IMR-90 (cell line): ENCODE measurements at regions not wholly inside any gene's neighbourhood (a gene's known extent, or its start where the extent isn't known, plus 50 kb on each side); places are given as distances from the start of the nearest gene placed in this dataset.

Experiments
- ATAC-seq: fragments of 200-7000 bp; cut with Tn5 transposase; 2 replicates; pipeline ENCODE4 v1.9.1; 2020; ENCODE audit warnings: low read depth, mild to moderate bottlenecking, moderate library complexity
- BruUV-seq: library from RNA; stranded (reverse); fragments of 400-500 nt; replicated peaks from 2 replicates; lab custom pipeline; 2021; lab: Mats Ljungman, UMichigan
- CTCF ChIA-PET: fragments of 300-600 bp; formaldehyde crosslinking; extraction: SDS; loops from one replicate; lab custom pipeline; 2021; ENCODE audit warnings: antibody characterized with exemption; lab: Yijun Ruan, JAX
- POLR2A ChIA-PET: fragments of 300-600 bp; sonication (Branson Sonifier 250); formaldehyde crosslinking; loops from one replicate; lab custom pipeline; 2022; ENCODE audit warnings: antibody characterized with exemption; ENCODE audit not compliant: unreplicated experiment; lab: Charles Lee
- DNase-seq: peaks from one replicate; pipeline ENCODE4 v3.0.0; 2013
- H2AFZ ChIP-seq: replicated peaks from 2 replicates; pipeline ENCODE3; 2013; ENCODE audit warnings: low read length, mild to moderate bottlenecking; ENCODE audit not compliant: poor library complexity
- H2AK5ac ChIP-seq: 2 replicates; pipeline ENCODE4 v1.6.1; 2013; ENCODE audit warnings: low read depth, low read length, inconsistent platforms
- H2AK9ac ChIP-seq: replicated peaks from 2 replicates; pipeline ENCODE3; 2013; ENCODE audit warnings: mild to moderate bottlenecking, low read depth, low read length, moderate library complexity; ENCODE audit not compliant: poor library complexity
- H2BK120ac ChIP-seq: 2 replicates; pipeline ENCODE4 v1.6.1; 2013; ENCODE audit warnings: low read depth, low read length, inconsistent platforms
- H2BK15ac ChIP-seq: 3 replicates; pipeline ENCODE4 v1.6.1; 2013; ENCODE audit warnings: low read depth, low read length, inconsistent platforms
- H2BK20ac ChIP-seq: 2 replicates; pipeline ENCODE4 v1.6.1; 2013; ENCODE audit warnings: low read depth, mild to moderate bottlenecking, inconsistent platforms, low read length, moderate library complexity
- H2BK5ac ChIP-seq: 2 replicates; pipeline ENCODE4 v1.6.1; 2013; ENCODE audit warnings: mild to moderate bottlenecking, low read depth, low read length, inconsistent platforms; ENCODE audit not compliant: poor library complexity, severe bottlenecking
- H3K14ac ChIP-seq: replicated peaks from 2 replicates; pipeline ENCODE4 v1.6.1; 2013; ENCODE audit warnings: low read depth, low read length, inconsistent platforms
- H3K18ac ChIP-seq: 2 replicates; pipeline ENCODE4 v1.6.1; 2013; ENCODE audit warnings: low read depth, low read length, control low read depth
- H3K23ac ChIP-seq: 2 replicates; pipeline ENCODE4 v1.6.1; 2013; ENCODE audit warnings: low read depth, low read length, inconsistent platforms
- H3K27ac ChIP-seq: 2 replicates; pipeline ENCODE4 v1.5.1; 2013; ENCODE audit warnings: mild to moderate bottlenecking, control low read depth, low read length; ENCODE audit not compliant: insufficient read depth
- H3K27me3 ChIP-seq: 2 replicates; pipeline ENCODE4 v1.6.1; 2013; ENCODE audit warnings: low read length; ENCODE audit not compliant: control insufficient read depth, insufficient read depth
- H3K36me3 ChIP-seq: 2 replicates; pipeline ENCODE4 v1.6.1; 2013; ENCODE audit warnings: low read length, mixed read lengths; ENCODE audit not compliant: control insufficient read depth, insufficient read depth
- H3K4ac ChIP-seq: 2 replicates; pipeline ENCODE4 v1.6.1; 2013; ENCODE audit warnings: low read depth, low read length, inconsistent platforms
- H3K4me1 ChIP-seq: 2 replicates; pipeline ENCODE4 v1.6.1; 2013; ENCODE audit warnings: low read length, mixed read lengths; ENCODE audit not compliant: control insufficient read depth, insufficient read depth
- H3K4me2 ChIP-seq: 2 replicates; pipeline ENCODE4 v1.6.1; 2013; ENCODE audit warnings: low read depth, mild to moderate bottlenecking, control low read depth, low read length, moderate library complexity
- H3K4me3 ChIP-seq: 2 replicates; pipeline ENCODE4 v1.5.1; 2013; ENCODE audit warnings: low read depth, mild to moderate bottlenecking, control low read depth, low read length, moderate library complexity; ENCODE audit not compliant: insufficient read depth
- H3K56ac ChIP-seq: 2 replicates; pipeline ENCODE4 v1.6.1; 2013; ENCODE audit warnings: low read length, inconsistent platforms; ENCODE audit not compliant: insufficient read depth; ENCODE audit errors: extremely low read depth
- H3K79me1 ChIP-seq, 2 experiments: 2 replicates each; pipeline ENCODE4 v1.6.1; 2013; ENCODE audit warnings: low read length in 2 of 2, inconsistent platforms in 1 of 2, low read depth in 1 of 2
- H3K9ac ChIP-seq: 2 replicates; pipeline ENCODE4 v1.6.1; 2013; ENCODE audit warnings: low read depth, low read length, control low read depth
- H3K9me1 ChIP-seq: 2 replicates; pipeline ENCODE4 v1.6.1; 2013; ENCODE audit warnings: low read length, inconsistent platforms; ENCODE audit not compliant: insufficient read depth
- H3K9me3 ChIP-seq: 2 replicates; pipeline ENCODE4 v1.6.1; 2013; ENCODE audit warnings: low read length; ENCODE audit not compliant: control insufficient read depth, insufficient read depth
- H4K20me1 ChIP-seq: 2 replicates; pipeline ENCODE4 v1.6.1; 2013; ENCODE audit warnings: low read length, inconsistent platforms; ENCODE audit not compliant: insufficient read depth
- H4K5ac ChIP-seq: 2 replicates; pipeline ENCODE4 v1.6.1; 2013; ENCODE audit warnings: mild to moderate bottlenecking, low read depth, low read length, control low read depth
- H4K8ac ChIP-seq, 2 experiments: 2 replicates each; pipeline ENCODE4 v1.6.1; 2013; ENCODE audit warnings: low read depth in 2 of 2, low read length in 2 of 2, control low read depth in 1 of 2, inconsistent platforms in 1 of 2
- H4K91ac ChIP-seq: 2 replicates; pipeline ENCODE4 v1.6.1; 2013; ENCODE audit warnings: low read depth, low read length, inconsistent platforms; ENCODE audit not compliant: insufficient read depth
- CHD1 ChIP-seq: IDR thresholded peaks from 2 replicates; pipeline ENCODE4 v1.6.1; 2012; ENCODE audit warnings: low read depth, low read length, improper control_type of control experiment
- FOS ChIP-seq: fragments of 150-350 bp; IDR thresholded peaks from 2 replicates; pipeline ENCODE4 v1.6.1; 2016; ENCODE audit warnings: low read depth, low read length
- MXI1 ChIP-seq: IDR thresholded peaks from 2 replicates; pipeline ENCODE4 v1.6.1; 2012; ENCODE audit warnings: low read depth, mild to moderate bottlenecking, low read length, moderate library complexity, borderline replicate concordance
- POLR2A ChIP-seq: IDR thresholded peaks from 2 replicates; pipeline ENCODE4 v1.6.1; 2012; ENCODE audit warnings: mild to moderate bottlenecking, low read depth, low read length
- RAD21 ChIP-seq: IDR thresholded peaks from 2 replicates; pipeline ENCODE4 v1.6.1; 2012; ENCODE audit warnings: low read length, improper control_type of control experiment
- RCOR1 ChIP-seq: IDR thresholded peaks from 2 replicates; pipeline ENCODE4 v1.6.1; 2012; ENCODE audit warnings: mild to moderate bottlenecking, low read length, improper control_type of control experiment; ENCODE audit not compliant: insufficient replicate concordance
- RFX5 ChIP-seq: IDR thresholded peaks from 2 replicates; pipeline ENCODE4 v1.8.0; 2012; ENCODE audit warnings: low read depth, mild to moderate bottlenecking, low read length, moderate library complexity
- WGBS, 2 experiments: methylation state at CpG; one replicate each; pipeline versions ENCODE4 v1.1.5 to v1.1.7; 2013; ENCODE audit warnings: missing lambda C conversion rate in 2 of 2; ENCODE audit not compliant: insufficient read length in 1 of 2; ENCODE audit errors: extremely low coverage in 2 of 2; 5-methylcytosine and 5-hydroxymethylcytosine counted together
- dilution Hi-C: fragments of 300-500 bp; cut with HindIII; formaldehyde crosslinking; loops from one replicate; pipeline ENCODE4 v1.14.3; 2018; ENCODE audit warnings: low sequenced_read_pairs; ENCODE audit not compliant: unreplicated experiment
- in situ Hi-C: fragments of 300-500 bp; cut with MboI; formaldehyde crosslinking; loops from 3 replicates; pipeline ENCODE4 v1.14.3; 2019; ENCODE audit warnings: low sequenced_read_pairs, inconsistent platforms, mixed read lengths
- intact Hi-C: fragments of 100-400 bp; cut with micrococcal nuclease; formaldehyde crosslinking; loops from 2 replicates; pipeline ENCODE4 v1.10.0; 2022
- TF ChIP-seq, protein P1 (sequence below): fragments of 150-350 bp; IDR thresholded peaks from 2 replicates; pipeline ENCODE4 v1.6.1; 2017; ENCODE audit warnings: mild to moderate bottlenecking, antibody characterized with exemption, low read length, low read depth

DNA sequence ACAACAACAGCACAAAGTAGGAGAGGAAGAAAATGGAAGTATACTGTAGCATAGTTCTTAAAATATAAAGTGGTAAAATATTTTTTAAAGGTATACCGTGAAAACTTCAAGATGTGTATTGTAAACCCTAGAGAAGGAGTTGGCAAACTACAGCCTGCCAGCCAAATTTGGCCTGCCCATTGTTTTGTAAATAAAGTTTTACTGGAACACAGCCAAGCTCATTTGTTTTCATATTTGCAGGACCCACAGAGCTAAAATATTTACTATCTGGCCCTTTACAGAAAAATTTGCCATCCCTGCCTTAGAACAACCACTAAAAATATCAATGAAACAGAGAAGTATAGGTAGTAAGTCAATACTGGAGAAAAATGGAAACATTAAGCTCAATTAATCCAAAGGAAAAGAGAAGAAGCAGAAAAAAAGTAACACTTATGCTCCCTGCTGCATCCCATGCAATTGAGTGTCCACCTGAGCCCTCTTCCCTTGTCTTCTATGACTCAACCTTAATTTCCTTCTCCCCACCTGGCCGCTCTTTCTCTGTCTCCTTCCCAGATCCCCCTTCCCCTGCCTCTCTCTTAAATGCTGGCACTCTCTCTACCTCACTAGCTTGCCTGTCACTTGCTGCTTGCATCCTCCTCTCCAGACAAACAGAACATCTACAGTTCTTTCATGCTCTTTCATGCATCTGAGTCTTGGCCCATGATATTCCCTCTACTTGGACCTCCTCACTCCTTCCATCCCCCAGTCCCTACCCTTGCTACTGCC lies 50.6 kb upstream of the FER start:
- no TSS peak for BruUV-seq
- Histone ChIP-seq H3K18ac (no peak overlapping the region), H2BK120ac (no peak overlapping the region), H3K79me1 (no peaks in the 10 kb centered on the region), H3K9me3 (no peaks in the 10 kb centered on the region), H3K23ac (no peak overlapping the region), H3K9me1 (peaks cover 3% of the 10 kb centered on the region; the same call in 1 of the 2 replicates), H2AFZ (no peak overlapping the region), H3K14ac (no peak overlapping the region), H3K36me3 (no peaks in the 10 kb centered on the region), H4K20me1 (no peaks in the 10 kb centered on the region), H2AK9ac (no peak overlapping the region), H2BK5ac (no peak overlapping the region), H3K4me3 (no peak overlapping the region), H3K4me1 (no peaks in the 10 kb centered on the region), H3K27ac (no peak overlapping the region), H3K27me3 (no peaks in the 10 kb centered on the region), H2AK5ac (no peak overlapping the region), H3K4me2 (no peak overlapping the region), H3K56ac (no peak overlapping the region), H4K5ac (no peak overlapping the region), H3K9ac (no peak overlapping the region), H2BK20ac (no peak overlapping the region), H3K4ac (no peak overlapping the region), H4K91ac (no peak overlapping the region), H2BK15ac (no peak overlapping the region), H4K8ac (no peak overlapping the region)
- DNase-seq: no peak
- dilution Hi-C loops: no loop called here
- in situ Hi-C loops: no loop called here
- 69% methylated on average over 2 of the region's 2 CpGs; no CpG with 5 or more reads in 1 of the 2 experiments for WGBS, 2 experiments
- CTCF ChIA-PET: no interaction called here
- POLR2A ChIA-PET: no interaction called here
- intact Hi-C loops: no loop called here
- no peak for TF ChIP-seq RFX5
- TF ChIP-seq RAD21: no peak
- TF ChIP-seq, protein P1, sequence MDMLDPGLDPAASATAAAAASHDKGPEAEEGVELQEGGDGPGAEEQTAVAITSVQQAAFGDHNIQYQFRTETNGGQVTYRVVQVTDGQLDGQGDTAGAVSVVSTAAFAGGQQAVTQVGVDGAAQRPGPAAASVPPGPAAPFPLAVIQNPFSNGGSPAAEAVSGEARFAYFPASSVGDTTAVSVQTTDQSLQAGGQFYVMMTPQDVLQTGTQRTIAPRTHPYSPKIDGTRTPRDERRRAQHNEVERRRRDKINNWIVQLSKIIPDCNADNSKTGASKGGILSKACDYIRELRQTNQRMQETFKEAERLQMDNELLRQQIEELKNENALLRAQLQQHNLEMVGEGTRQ: no peak
- no peak for TF ChIP-seq FOS
- TF ChIP-seq CHD1: no peak
- no peak for TF ChIP-seq RCOR1
- no peak for TF ChIP-seq MXI1
- no peak for TF ChIP-seq POLR2A
- ATAC-seq: no peak
